Liver (tissue), 3 donors: ENCODE measurements at regions not wholly inside any gene's neighbourhood (a gene's known extent, or its start where the extent isn't known, plus 50 kb on each side); places are given as distances from the start of the nearest gene placed in this dataset.

Source experiments
- ATF3 ChIP-seq: IDR thresholded peaks from 2 replicates; pipeline ENCODE4 v1.6.1; 2016; ENCODE audit warnings: antibody characterized with exemption
- CTCF ChIP-seq: fragments of 150-350 bp; IDR thresholded peaks from 2 replicates; pipeline ENCODE4 v1.5.1; 2017; ENCODE audit warnings: improper control_type of control experiment, low read depth, low read length; ENCODE audit not compliant: missing input control
- FOXA1 ChIP-seq: IDR thresholded peaks from 2 replicates; pipeline ENCODE4 v1.6.1; 2016; ENCODE audit warnings: antibody characterized with exemption
- FOXA2 ChIP-seq: IDR thresholded peaks from 2 replicates; pipeline ENCODE4 v1.6.1; 2016; ENCODE audit warnings: antibody characterized with exemption
- GABPA ChIP-seq, 2 donors: IDR thresholded peaks in 1 of 2; conservative IDR thresholded peaks in 1 of 2; 2 replicates each; pipeline ENCODE4 v1.6.1; 2016; ENCODE audit warnings: antibody characterized with exemption in 2 of 2, mild to moderate bottlenecking in 1 of 2, moderate library complexity in 1 of 2
- MAX ChIP-seq: IDR thresholded peaks from 2 replicates; pipeline ENCODE4 v1.6.1; 2016; ENCODE audit warnings: antibody characterized with exemption
- REST ChIP-seq: IDR thresholded peaks from 2 replicates; pipeline ENCODE4 v1.6.1; 2016; ENCODE audit warnings: antibody characterized with exemption, mild to moderate bottlenecking
- TAF1 ChIP-seq: conservative IDR thresholded peaks from 2 replicates; pipeline ENCODE4 v1.6.1; 2016; ENCODE audit warnings: antibody characterized with exemption, mild to moderate bottlenecking
- YY1 ChIP-seq: IDR thresholded peaks from 2 replicates; pipeline ENCODE4 v1.6.1; 2016; ENCODE audit warnings: antibody characterized with exemption, mild to moderate bottlenecking
- donor health status: healthy.
- donor health status: healthy.

- TF ChIP-seq CTCF (no peak), MAX (no peak), FOXA2 (no peak), GABPA (IDR thresholded peaks at IDR 0.05 in 1 of 2, conservative IDR thresholded peaks at IDR 0.05 in 1 of 2) (no peak), TAF1 (no peak), REST (no peak), YY1 (no peak), ATF3 (no peak), FOXA1 (no peak)
Measured at GRCh38 chr1:2877391-2877790, 75.9 kb upstream of the TTC34 start.
